Parathyroid adenoma (tissue), 2 donors: ENCODE measurements at regions not wholly inside any gene's neighbourhood (a gene's known extent, or its start where the extent isn't known, plus 50 kb on each side); places are given as distances from the start of the nearest gene placed in this dataset.

ENCODE experiments used
- H2AFZ ChIP-seq: fragments of 300-600 bp; sonication (generic); one replicate; pipeline ENCODE4 v1.7.0; 2017; ENCODE audit warnings: antibody characterized with exemption, mild to moderate bottlenecking
- H3K27ac ChIP-seq: fragments of 300-600 bp; sonication (generic); one replicate; pipeline ENCODE4 v1.7.0; 2017
- H3K27me3 ChIP-seq: fragments of 300-600 bp; sonication (generic); one replicate; pipeline ENCODE4 v1.7.0; 2017; ENCODE audit warnings: low read length; ENCODE audit not compliant: control insufficient read depth, insufficient read depth
- H3K36me3 ChIP-seq: fragments of 300-600 bp; sonication (generic); one replicate; pipeline ENCODE4 v1.7.0; 2017; ENCODE audit warnings: low read length; ENCODE audit not compliant: control insufficient read depth, insufficient read depth
- H3K4me1 ChIP-seq: fragments of 300-600 bp; sonication (generic); one replicate; pipeline ENCODE4 v1.7.0; 2017; ENCODE audit warnings: control low read depth
- H3K4me2 ChIP-seq: fragments of 300-600 bp; sonication (generic); one replicate; pipeline ENCODE4 v1.7.0; 2017; ENCODE audit warnings: low read length
- H3K4me3 ChIP-seq: fragments of 300-600 bp; sonication (generic); one replicate; pipeline ENCODE4 v1.7.0; 2017; ENCODE audit warnings: low read depth, low read length
- H3K79me2 ChIP-seq: fragments of 300-600 bp; sonication (generic); one replicate; pipeline ENCODE4 v1.7.0; 2017; ENCODE audit warnings: control low read depth
- H3K9ac ChIP-seq: fragments of 300-600 bp; sonication (generic); one replicate; pipeline ENCODE4 v1.7.0; 2017; ENCODE audit warnings: mild to moderate bottlenecking
- H3K9me3 ChIP-seq: fragments of 300-600 bp; sonication (generic); one replicate; pipeline ENCODE4 v1.7.0; 2017; ENCODE audit warnings: low read length; ENCODE audit not compliant: control insufficient read depth
- CTCF ChIP-seq: fragments of 300-600 bp; sonication (generic); IDR thresholded peaks from one replicate; pipeline ENCODE4 v1.7.0; 2017; ENCODE audit warnings: antibody characterized with exemption, mild to moderate bottlenecking
- donor health status: primary hyperparathyroidism.

DNA sequence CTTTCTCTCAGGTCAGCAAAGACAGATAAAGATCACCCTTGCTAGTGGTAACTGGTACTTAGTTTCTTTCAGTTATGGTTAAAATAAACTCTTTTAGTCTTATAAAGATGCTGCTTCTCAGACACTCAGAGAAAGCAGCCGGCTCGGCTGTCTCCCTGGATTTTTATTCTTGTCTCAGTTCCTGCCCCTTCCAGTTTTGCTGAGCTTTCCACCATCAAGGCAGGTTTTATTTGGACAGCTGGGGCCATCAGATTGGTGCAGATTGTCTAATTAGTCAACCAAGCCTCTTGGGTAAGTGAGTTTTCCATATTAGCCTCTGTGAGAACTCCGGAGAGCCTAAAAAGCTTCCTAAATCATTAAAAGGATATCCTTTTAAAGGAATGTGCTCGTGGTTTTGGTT lies 130.8 kb upstream of the BMP4 start:
- Histone ChIP-seq H3K9ac (no peak overlapping the region), H2AFZ (no peak overlapping the region)

GRCh38 chr14:54088271-54088670 lies 131.6 kb upstream of the BMP4 start:
- no peak overlapping the region for H3K27ac ChIP-seq
- H3K9ac ChIP-seq, result no peak overlapping the region
- H3K4me1 ChIP-seq, result no peaks in the 10 kb centered on the region
- peaks cover 4% of the 10 kb centered on the region for H3K9me3 ChIP-seq
- no peak overlapping the region for H2AFZ ChIP-seq
- no peak for TF ChIP-seq CTCF
- no peaks in the 10 kb centered on the region for H3K36me3 ChIP-seq
- H3K4me3 ChIP-seq, result no peak overlapping the region
- no peaks in the 10 kb centered on the region for H3K79me2 ChIP-seq
- no peaks in the 10 kb centered on the region for H3K27me3 ChIP-seq
- H3K4me2 ChIP-seq, result no peak overlapping the region

More for the DNA sequence above, 130.8 kb upstream of the BMP4 start:
- Histone ChIP-seq H3K27ac (no peak overlapping the region), H3K36me3 (no peaks in the 10 kb centered on the region), H3K4me3 (no peak overlapping the region), H3K9me3 (no peaks in the 10 kb centered on the region), H3K27me3 (no peaks in the 10 kb centered on the region), H3K4me2 (no peak overlapping the region), H3K4me1 (no peaks in the 10 kb centered on the region), H3K79me2 (no peaks in the 10 kb centered on the region)
- TF ChIP-seq CTCF, result no peak

DNA sequence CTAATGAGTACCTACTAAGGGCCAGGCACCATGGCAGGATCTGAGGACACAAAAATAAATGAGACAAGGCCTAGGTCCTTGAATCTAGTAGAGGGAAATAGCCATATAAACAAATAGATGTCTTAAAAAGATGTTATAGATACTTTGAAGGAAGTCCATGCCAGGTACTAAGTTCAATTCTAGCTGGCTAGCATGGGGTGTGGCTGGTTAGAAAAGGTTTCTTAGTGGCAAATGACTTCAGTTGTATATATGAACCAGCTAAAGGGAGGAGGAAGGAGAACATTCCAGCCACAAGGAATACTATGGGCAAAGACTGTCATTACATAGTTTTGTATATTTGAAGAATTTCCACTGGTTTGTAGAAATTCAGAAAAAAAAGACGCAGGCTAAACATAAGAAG lies 133.6 kb upstream of the BMP4 start:
- Histone ChIP-seq H2AFZ (no peak overlapping the region), H3K4me2 (no peak overlapping the region)

GRCh38 chr14:54094765-54095164 lies 138.1 kb upstream of the BMP4 start:
- Histone ChIP-seq H3K79me2 (no peaks in the 10 kb centered on the region), H3K4me3 (no peak overlapping the region), H2AFZ (no peak overlapping the region), H3K27me3 (no peaks in the 10 kb centered on the region), H3K27ac (no peak overlapping the region), H3K9ac (no peak overlapping the region), H3K4me2 (no peak overlapping the region), H3K9me3 (peaks cover 4% of the 10 kb centered on the region), H3K4me1 (no peaks in the 10 kb centered on the region), H3K36me3 (no peaks in the 10 kb centered on the region)
- no peak for TF ChIP-seq CTCF

More for the DNA sequence above, 133.6 kb upstream of the BMP4 start:
- no peak for TF ChIP-seq CTCF
- no peaks in the 10 kb centered on the region for H3K27me3 ChIP-seq
- no peak overlapping the region for H3K4me3 ChIP-seq
- no peaks in the 10 kb centered on the region for H3K79me2 ChIP-seq
- H3K9me3 ChIP-seq, result peaks cover 4% of the 10 kb centered on the region
- H3K4me1 ChIP-seq, result no peaks in the 10 kb centered on the region
- H3K27ac ChIP-seq, result no peak overlapping the region
- H3K9ac ChIP-seq, result no peak overlapping the region
- no peaks in the 10 kb centered on the region for H3K36me3 ChIP-seq

DNA sequence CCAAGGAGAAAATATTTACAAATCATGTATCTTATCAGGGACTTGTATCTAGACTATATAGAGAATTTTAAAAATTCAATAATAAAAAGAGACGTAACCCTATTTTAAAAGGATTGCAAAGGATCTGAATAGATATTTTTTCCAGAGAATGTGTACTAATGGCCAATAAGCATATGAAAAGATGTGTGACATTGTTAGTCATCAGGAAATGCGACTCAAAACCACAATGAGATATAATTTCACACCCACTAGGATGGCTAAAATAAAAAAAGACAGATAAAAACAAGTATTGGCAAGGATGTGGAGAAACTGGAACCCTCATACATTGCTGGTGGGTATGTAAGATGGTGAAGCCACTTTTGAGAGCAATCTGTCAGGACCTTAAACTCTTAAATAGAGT lies 141.9 kb upstream of the BMP4 start:
- Histone ChIP-seq H3K9me3 (no peaks in the 10 kb centered on the region), H3K4me3 (no peak overlapping the region), H3K27ac (no peak overlapping the region), H3K36me3 (no peaks in the 10 kb centered on the region), H3K79me2 (no peaks in the 10 kb centered on the region), H3K27me3 (no peaks in the 10 kb centered on the region), H2AFZ (no peak overlapping the region), H3K9ac (no peak overlapping the region), H3K4me1 (no peaks in the 10 kb centered on the region), H3K4me2 (no peak overlapping the region)
- TF ChIP-seq CTCF, result no peak
